DOHH2 (cell line): ENCODE measurements at regions not wholly inside any gene's neighbourhood (a gene's known extent, or its start where the extent isn't known, plus 50 kb on each side); places are given as distances from the start of the nearest gene placed in this dataset.

ENCODE experiments used
- EZH2phosphoT487 ChIP-seq: fragments of 200-600 bp; sonication (generic); IDR thresholded peaks from 2 replicates; pipeline ENCODE4 v1.6.1; 2017; ENCODE audit warnings: borderline replicate concordance, mild to moderate bottlenecking, antibody characterized with exemption, low read length, moderate library complexity, mixed read lengths
- TF ChIP-seq, protein P1 (sequence below): fragments of 200-600 bp; sonication (generic); IDR thresholded peaks from one replicate; pipeline ENCODE4 v1.5.1; 2014; ENCODE audit warnings: antibody characterized with exemption, mild to moderate bottlenecking, low read depth, low read length; ENCODE audit not compliant: poor library complexity, severe bottlenecking

DNA sequence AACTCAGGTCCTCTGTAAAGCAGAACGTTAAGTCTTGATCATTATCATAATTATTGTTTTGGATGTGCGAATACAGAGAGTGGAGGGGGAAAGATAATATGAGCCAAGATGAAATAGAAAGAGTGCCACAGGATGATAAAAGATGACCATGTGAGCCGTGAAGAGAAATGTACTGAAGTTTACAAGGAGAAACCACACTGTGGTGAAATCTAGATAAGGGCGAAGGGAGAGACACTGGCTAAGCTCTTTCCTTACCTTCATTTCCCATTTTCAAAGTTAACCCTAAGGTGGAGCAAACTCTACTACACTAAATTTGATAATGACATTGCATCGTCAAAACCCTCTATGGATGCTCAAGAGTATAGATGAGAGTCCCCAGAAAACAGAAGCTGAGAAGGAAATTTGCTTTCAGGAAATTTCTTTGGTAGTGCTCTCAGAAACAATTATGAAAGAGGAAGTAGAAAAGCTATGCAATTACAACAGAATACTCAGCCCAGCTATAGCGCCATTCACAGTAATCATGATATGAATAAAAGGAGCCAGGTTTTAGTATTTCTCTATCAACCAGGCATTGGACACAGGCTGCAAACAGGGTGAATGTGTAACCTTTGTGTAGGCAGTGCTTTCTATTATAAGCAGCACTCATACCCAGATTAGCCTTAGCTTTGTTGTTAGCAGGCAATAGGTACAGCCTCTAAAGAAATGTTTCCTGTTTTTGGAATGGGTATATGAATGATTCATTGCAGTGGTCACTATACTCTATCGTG lies 1080.7 kb downstream of the GRIK2 start:
- TF ChIP-seq, protein P1, sequence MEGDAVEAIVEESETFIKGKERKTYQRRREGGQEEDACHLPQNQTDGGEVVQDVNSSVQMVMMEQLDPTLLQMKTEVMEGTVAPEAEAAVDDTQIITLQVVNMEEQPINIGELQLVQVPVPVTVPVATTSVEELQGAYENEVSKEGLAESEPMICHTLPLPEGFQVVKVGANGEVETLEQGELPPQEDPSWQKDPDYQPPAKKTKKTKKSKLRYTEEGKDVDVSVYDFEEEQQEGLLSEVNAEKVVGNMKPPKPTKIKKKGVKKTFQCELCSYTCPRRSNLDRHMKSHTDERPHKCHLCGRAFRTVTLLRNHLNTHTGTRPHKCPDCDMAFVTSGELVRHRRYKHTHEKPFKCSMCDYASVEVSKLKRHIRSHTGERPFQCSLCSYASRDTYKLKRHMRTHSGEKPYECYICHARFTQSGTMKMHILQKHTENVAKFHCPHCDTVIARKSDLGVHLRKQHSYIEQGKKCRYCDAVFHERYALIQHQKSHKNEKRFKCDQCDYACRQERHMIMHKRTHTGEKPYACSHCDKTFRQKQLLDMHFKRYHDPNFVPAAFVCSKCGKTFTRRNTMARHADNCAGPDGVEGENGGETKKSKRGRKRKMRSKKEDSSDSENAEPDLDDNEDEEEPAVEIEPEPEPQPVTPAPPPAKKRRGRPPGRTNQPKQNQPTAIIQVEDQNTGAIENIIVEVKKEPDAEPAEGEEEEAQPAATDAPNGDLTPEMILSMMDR, result no peak
- no peak for TF ChIP-seq EZH2phosphoT487
